ENCODE measurements at regions not wholly inside any gene's neighbourhood (a gene's known extent, or its start where the extent isn't known, plus 50 kb on each side); places are given as distances from the start of the nearest gene placed in this dataset.
"Not testable (repeated sequence)": the region's sequence is repeated elsewhere in the genome, so short reads cannot be mapped to it uniquely, and the experiment has no call there.

DNA sequence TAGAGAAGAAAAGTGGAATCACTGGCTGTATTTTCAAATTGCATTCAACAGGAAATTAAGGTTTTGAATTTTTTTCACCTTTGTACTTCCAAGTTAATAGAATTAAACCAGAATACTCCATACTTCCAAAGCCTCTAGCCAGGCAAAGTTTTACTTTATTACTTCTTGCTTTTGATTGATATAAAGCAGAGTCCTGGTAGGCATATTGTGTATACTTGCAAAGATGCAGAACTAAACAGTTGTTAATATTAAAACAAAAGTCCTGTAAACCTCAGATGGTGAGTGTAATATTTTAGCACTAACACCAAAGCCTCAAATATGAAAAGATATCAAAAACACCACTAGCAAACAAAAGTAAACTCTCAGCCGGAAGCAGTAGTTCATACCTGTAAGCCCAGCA, 107.2 kb upstream of the C2CD4B start:
- DNase-seq: no peak

GRCh38 chr15:62275831-62276230, 110.7 kb upstream of the C2CD4B start:
- no peak for DNase-seq

DNA sequence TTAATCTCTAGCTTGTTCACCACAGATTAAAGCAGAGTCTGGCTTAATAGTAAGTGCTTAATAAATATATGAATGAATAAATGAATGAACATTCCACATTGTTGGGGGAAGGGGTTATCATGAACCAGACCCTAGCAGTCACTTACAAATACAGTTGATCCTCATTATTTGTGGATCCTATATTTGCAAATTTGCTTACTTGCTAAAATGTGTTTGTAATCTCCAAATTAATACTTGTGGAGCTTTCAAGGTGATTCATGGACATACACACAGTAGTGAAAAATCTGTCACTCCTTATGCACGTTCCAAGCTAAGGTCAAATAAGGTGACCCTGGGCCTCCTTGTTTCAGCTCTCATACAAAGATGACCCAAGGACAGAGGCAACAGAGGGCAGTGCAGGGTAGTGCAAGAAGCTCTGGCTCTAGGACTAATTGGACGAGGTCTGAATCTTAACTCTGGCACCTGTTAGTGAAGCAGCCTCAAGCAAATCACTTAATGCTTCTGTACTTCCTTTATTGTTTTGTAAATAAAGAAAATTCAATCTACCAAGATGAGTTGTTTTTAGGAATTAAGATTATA, 112.8 kb upstream of the C2CD4B start:
- no peak for DNase-seq

GRCh38 chr15:62278534-62278933, 113.4 kb upstream of the C2CD4B start:
- DNase-seq: no peak

DNA sequence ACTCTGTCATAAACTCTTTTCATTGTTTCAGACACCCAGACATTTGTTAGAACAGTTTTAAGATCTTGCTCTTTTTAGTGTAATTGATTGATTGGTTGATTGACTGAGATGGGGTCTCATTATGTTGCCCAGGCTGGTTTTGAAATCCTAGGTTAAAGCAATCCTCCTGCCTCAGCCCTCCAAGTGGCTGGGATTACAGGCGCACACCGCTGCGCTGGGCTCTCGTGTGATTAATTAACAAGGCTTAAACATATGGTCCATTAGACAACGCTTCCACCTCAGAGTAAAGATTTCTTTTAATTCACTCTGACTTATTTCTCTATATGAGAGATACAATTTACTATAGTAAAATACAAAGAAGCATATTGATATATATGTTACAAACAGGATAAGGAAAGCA, 114.0 kb upstream of the C2CD4B start:
- no peak for DNase-seq

- DNase-seq: no peak
Measured at GRCh38 chr15:62280625-62281024, 115.5 kb upstream of the C2CD4B start.

DNA sequence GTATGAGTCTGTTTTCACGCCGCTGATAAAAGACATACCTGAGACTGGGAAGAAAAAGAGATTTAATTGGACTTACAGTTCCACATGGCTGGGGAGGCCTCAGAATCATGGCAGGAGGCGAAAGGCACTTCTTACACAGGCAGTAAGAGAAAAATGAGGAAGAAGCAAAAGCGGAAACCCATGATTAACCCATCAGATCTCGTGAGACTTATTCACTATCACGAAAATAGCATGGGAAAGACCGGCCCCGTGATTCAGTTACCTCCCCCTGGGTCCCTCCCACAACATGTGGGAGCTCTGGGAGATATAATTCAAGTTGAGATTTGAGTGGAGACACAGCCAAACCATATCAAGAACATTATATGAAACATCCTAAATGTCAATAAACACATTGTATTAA, 116.7 kb upstream of the C2CD4B start:
- not testable (repeated sequence) for DNase-seq

GRCh38 chr15:62287066-62287857, 122.2 kb upstream of the C2CD4B start:
- no peak for DNase-seq

- no peak for DNase-seq
Measured at GRCh38 chr15:62288361-62289017, 123.4 kb upstream of the C2CD4B start.

DNA sequence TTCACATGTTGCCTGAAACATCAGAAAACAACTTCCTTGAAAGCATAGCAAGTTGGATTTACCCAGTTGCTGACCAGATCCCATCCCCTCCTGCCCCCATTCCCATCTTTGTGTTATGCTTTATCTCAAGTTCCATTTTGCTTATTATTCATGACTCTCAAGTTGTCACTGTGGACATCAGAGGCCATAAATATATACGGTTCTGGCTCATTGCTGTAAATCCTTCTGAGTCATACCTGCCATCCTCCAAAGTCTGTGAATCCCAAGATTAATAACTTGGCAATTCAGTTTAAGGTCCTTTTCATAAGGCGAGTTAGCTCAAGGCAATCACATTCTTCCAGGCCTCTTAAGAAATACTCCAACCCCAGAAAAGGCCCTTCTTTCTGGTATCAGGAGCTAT, 126.2 kb upstream of the C2CD4B start:
- DNase-seq: no peak

DNA sequence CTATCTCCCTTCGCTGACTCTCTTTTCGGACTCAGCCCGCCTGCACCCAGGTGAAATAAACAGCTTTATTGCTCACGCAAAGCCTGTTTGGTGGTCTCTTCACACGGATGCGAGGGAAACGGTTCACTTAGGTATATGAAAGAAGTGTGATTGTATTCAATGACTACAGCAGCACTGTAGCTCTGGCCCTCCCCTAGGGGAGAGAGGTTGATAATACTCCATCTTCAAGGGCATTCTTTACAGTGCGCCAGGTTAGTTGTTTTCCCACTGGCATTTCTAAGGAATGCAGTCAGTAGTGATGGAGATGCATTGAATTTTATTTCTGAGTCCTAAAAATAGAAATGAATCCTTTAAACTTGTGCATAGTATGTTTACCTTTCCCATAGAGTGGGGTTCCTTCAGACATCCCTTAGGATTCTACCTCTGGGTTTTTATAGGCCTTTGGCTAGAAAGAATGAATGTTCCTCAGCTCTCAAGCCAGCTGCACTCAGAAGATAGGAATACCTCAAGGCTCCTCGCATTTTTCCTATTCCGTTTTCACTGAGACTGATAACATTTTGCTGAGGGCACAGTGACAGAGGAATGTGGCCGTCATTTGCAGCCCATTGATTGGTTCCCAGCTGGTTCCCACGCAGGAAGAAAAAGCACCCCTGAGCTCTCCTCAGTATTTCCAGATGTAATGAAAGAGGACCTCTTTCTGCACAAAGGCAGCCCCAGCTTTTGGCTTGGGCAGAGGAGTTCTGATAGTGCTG, 131.8 kb upstream of the C2CD4B start:
- no peak for DNase-seq

- no peak for DNase-seq
Measured at GRCh38 chr15:62297522-62297921, 132.4 kb upstream of the C2CD4B start.

GRCh38 chr15:62297933-62298332, 132.8 kb upstream of the C2CD4B start:
- no peak for DNase-seq

DNA sequence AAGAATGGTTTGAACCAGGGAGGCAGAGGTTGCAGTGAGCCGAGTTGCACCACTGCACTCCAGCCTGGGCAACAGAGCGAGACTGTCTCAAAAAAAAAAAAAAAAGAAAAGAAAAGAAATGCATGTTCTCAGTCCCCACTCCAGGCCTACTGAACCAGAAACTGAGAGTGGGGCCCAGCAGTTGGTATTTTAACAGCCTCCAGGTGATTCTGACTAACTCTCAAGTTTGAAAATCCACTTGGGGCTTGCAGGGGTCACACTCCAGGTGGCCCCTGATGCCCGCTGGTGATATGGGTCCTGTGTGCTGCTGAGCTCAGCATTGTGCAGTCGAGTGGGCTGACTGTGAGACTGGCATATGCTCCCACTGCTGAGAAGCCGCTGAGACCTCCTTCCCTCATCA, 133.7 kb upstream of the C2CD4B start:
- no peak for DNase-seq

- no peak for DNase-seq
Measured at GRCh38 chr15:62299541-62299940, 134.5 kb upstream of the C2CD4B start.

DNA sequence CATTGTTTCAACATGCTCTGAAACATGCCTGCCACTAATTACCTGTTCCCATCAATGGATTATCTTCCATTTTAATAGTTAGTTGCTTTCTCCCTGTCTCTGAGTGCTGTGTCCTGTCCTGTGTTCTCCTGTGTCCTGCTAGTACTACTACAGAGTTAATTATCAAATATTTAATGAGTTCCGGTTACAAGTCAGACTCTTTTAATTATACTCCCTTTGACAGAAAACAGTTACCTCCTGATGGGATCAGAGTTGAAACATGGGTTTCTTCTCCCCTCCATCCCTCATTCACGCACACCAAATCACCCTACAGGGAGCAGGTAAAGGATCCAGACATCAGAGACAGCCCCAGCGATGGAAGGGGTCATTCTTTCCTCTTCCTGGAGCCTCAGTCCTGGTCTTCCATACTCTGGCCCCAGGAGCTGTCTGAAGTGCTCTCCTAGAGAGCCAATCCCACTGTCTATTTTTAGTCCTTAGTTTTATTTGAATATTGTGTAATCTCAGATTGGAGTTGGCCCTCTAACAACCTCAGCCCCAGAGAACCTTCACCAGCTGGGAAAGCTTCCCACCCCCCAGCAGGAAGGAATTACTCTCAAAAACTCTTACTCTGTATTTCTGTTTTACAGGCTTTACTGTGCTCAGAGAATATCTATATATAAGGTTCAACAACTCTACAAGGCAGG, 137.0 kb upstream of the C2CD4B start:
- no peak for DNase-seq

DNA sequence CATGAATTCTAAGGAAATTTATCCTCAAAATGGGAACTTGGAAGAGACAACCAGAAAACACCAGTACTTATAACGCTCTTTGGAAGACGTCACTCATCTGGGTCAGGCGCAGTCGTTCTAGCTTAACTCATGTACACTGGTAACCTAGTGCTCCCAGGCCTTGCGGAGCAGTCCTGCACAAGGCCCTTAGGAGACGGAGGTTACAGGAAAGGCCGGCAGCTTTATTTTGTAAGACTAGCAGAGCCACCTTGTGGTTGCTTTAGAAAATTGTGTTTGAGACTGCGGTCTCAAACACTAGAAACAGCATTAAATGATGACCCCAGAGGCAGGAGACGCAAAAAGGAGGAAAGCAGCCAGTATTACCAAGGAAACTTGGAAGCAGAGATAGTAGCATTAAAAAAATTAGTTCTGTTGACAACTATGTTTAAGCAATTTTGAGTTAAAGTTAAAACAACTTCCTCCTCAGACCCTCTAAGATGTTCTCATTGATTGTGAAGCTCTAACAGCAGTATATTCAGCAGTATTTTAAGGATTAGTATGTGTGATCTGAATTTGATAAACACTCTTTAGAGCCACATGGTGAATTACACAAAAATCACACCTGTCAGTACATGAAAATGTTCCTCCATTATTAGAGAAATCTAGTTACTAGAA, 141.9 kb upstream of the C2CD4B start:
- no peak for DNase-seq

DNA sequence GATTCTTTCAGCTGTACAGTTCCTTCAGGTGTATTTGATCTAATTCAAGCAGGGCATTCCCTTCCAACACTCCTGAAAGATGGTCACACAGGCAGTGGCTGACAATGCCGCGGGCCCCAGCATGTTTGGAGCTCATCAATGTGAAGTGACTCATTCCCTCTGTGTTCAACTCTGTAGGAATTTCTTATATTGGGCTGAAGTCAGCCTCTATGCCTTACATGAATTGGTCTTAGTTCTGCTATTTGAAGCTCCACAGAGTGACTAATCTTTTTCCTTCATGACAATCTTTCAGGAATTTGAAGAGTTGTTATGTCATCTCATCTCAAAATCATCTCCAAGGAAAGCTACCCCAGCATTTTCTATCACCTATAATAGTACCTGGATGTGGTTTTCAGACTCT, 142.5 kb upstream of the C2CD4B start:
- DNase-seq: no peak

DNA sequence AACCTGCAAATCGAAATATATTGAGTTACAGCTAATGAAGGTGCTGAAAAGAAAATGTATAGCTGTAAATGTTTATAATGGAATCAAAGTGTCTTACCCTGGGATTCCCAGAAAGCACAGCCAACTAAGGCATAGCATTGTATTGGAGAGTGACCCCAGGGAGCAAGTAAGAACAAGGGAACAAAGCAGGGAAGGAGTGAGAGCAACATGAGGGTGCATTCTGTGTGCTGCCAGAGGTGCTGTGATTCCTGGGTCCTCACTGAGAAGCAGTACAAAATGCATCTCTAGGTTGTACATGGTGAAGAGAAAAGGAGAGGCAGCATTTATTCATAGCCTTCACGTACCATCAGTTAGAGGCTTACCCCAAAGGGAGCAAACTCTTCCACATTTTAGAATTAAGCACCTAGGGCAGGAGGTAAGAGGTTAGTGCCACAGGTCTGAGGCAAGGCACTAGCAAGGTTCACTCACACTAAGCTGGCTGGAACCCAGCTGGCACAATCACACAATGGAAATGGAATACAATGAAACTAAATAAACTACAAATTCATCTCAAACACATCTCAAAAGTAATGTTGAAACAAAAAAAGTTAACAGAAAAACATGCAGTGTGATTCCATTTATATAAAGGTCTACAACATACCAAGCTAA, 151.5 kb upstream of the C2CD4B start:
- DNase-seq: no peak

GRCh38 chr15:62320259-62320658, 155.2 kb upstream of the C2CD4B start:
- DNase-seq: no peak

DNA sequence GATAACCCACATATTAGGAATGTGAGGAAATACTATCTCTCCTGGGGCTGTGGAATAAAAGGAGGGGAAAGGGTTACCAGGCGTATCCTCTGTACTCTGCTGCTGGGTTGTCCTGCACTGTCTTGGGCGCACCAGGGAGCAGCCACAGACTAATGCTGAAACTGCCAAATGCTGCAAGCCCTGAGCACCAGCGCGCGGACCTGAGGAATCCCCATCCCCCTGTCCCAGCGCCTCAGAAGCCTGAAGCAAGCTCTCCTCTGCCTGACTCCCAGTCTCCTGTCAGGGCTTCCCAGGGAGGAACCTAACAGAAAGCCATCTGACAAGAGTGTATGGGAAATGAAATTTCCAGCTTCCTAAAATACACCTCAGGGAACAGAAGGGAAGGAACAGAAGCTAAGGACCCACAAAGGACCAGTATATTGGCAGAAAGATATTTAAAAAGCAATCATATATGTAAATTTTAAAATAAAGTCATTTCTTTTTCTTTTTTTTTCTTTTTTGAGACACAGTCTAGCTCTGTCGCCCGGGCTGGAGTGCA, 158.3 kb upstream of the C2CD4B start:
- no peak for DNase-seq

DNA sequence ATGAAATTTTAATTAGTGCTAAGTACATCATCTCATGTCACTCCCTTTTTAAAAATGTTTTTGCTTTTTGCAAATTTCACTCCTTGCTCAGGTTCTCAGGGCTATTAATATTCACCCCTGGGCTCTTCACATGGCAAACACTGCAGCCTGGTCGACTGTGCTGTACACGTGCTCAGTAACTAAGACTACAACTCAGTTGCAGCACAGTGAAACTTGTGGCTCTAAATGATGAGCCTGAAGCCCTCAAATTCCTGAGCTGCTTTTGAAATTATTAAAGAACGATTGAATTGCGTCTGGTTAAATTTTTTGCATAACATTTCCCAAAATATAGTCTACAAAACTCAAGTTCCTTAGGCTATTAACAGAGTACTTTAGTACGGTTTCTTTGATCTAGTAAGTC, 159.3 kb upstream of the C2CD4B start:
- DNase-seq: no peak
